Activated naive CD8-positive, alpha-beta T cell treated with anti-CD3 and anti-CD28 coated beads, Interleukin-2, amount 50 U/mL, for 24 hours (primary cell): ENCODE measurements at regions not wholly inside any gene's neighbourhood (a gene's known extent, or its start where the extent isn't known, plus 50 kb on each side); places are given as distances from the start of the nearest gene placed in this dataset.
"Not testable (repeated sequence)": the region's sequence is repeated elsewhere in the genome, so short reads cannot be mapped to it uniquely, and the experiment has no call there.

Source experiments
- ATAC-seq: fragments of 150-1000 bp; cut with Tn5 transposase; one replicate; pipeline ENCODE4 v1.10.0; 2021
- DNase-seq: peaks from one replicate; pipeline ENCODE4 v3.0.0; 2021
- H3K27ac Mint-ChIP-seq: one replicate; pipeline ENCODE4 v1.8.0; 2021; ENCODE audit warnings: mild to moderate bottlenecking, mixed read lengths
- H3K27me3 Mint-ChIP-seq: one replicate; pipeline ENCODE4 v1.8.0; 2021; ENCODE audit warnings: mixed read lengths
- H3K36me3 Mint-ChIP-seq: one replicate; pipeline ENCODE4 v1.8.0; 2021; ENCODE audit warnings: low read depth, mixed read lengths
- H3K4me1 Mint-ChIP-seq: one replicate; pipeline ENCODE4 v1.8.0; 2021; ENCODE audit warnings: mixed read lengths
- H3K4me3 Mint-ChIP-seq: one replicate; pipeline ENCODE4 v1.8.0; 2021; ENCODE audit warnings: mild to moderate bottlenecking, moderate library complexity, mixed read lengths
- H3K9me3 Mint-ChIP-seq: one replicate; pipeline ENCODE4 v1.8.0; 2021; ENCODE audit warnings: mixed read lengths

GRCh38 chr10:71116426-71116825 lies 95.9 kb upstream of the UNC5B start:
- Mint-ChIP-seq H3K9me3 (peaks cover 42% of the 10 kb centered on the region), H3K27me3 (peaks cover 30% of the 10 kb centered on the region), H3K27ac (no peak overlapping the region), H3K4me1 (no peaks in the 10 kb centered on the region), H3K4me3 (no peak overlapping the region), H3K36me3 (no peaks in the 10 kb centered on the region)
- DNase-seq (no peak), ATAC-seq (no peak)

DNA sequence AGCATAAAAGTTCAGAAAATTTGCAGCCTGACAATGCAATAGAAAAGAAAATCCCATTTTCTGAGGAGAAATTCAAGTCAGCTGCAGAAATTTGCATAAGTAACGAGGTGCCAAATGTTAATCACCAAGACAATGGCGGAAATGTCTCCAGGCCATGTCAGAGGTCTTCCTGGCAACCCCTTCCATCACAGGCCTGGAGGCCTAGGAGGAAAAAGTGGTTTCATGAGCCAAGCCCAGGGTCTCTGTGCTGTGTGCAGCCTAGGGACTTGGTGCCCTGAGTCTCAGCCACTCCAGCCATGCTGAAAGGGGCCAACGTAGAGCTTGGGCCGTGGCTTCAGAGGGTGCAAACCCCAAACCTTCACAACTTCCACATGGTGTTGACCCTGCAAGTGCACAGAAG lies 94.8 kb upstream of the UNC5B start:
- H3K4me3 Mint-ChIP-seq, ATAC-seq, H3K4me1 Mint-ChIP-seq, DNase-seq, H3K36me3 Mint-ChIP-seq, H3K27ac Mint-ChIP-seq: not testable (repeated sequence)
- H3K9me3 Mint-ChIP-seq: peaks cover 35% of the 10 kb centered on the region
- H3K27me3 Mint-ChIP-seq: peaks cover 31% of the 10 kb centered on the region

DNA sequence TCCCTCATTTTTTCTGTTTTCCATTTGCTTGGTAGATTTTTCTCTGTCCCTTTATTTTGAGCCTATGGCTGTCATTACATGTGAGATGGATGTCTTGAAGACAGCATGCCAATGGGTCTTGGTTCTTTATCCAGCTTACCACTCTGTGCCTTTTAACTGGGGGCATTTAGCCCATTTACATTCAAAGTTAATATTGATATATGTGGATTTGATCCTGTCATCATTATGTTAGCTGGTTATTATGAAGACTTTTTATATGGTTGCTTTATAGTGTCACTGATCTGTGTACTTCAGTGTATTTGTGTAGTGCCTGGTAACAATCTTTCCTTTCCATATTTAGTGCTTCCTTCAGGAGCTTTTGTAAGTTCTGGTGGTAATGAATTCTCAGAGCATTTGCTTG lies 89.3 kb upstream of the UNC5B start:
- Mint-ChIP-seq H3K36me3 (no peaks in the 10 kb centered on the region), H3K4me1 (no peaks in the 10 kb centered on the region), H3K27me3 (peaks cover 35% of the 10 kb centered on the region), H3K9me3 (peaks cover 10% of the 10 kb centered on the region), H3K4me3 (no peak overlapping the region), H3K27ac (no peak overlapping the region)
- DNase-seq (no peak), ATAC-seq (no peak)

GRCh38 chr10:71124921-71125748 lies 87.2 kb upstream of the UNC5B start:
- Mint-ChIP-seq H3K27ac (no peak overlapping the region), H3K4me3 (no peak overlapping the region), H3K27me3 (peaks cover 35% of the 10 kb centered on the region), H3K36me3 (no peaks in the 10 kb centered on the region), H3K9me3 (peaks cover 1% of the 10 kb centered on the region), H3K4me1 (peaks cover 4% of the 10 kb centered on the region)
- no peak for DNase-seq
- ATAC-seq: no peak

DNA sequence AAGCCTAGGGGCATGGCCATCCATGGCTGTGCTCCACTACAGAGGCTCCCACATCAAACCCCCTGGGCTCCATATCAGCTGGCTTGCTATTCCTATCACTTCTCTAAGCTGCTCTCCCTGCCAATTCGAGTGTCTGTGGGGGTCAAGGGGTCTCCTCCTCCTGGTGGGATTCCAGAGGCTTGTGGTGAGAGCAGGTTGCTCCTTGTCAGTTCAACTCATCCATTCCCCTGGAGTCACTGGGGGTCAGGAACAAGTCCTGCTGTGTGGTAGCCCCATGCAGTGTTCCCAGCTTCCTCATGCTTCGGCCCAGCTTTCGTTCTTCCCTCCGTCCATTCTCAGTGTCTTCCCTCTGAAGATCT lies 86.6 kb upstream of the UNC5B start:
- Mint-ChIP-seq H3K36me3 (no peaks in the 10 kb centered on the region), H3K27me3 (peaks cover 35% of the 10 kb centered on the region), H3K4me1 (peaks cover 4% of the 10 kb centered on the region), H3K9me3 (no peaks in the 10 kb centered on the region), H3K27ac (no peak overlapping the region), H3K4me3 (no peak overlapping the region)
- no peak for DNase-seq
- ATAC-seq: no peak

GRCh38 chr10:71126432-71126831 lies 85.9 kb upstream of the UNC5B start:
- Mint-ChIP-seq H3K4me1 (peaks cover 4% of the 10 kb centered on the region), H3K27ac (no peak overlapping the region), H3K36me3 (no peaks in the 10 kb centered on the region), H3K4me3 (no peak overlapping the region), H3K27me3 (peaks cover 33% of the 10 kb centered on the region), H3K9me3 (no peaks in the 10 kb centered on the region)
- DNase-seq: no peak
- no peak for ATAC-seq

- no peak overlapping the region for H3K4me3 Mint-ChIP-seq
- H3K27ac Mint-ChIP-seq: no peak overlapping the region
- ATAC-seq: no peak
- no peaks in the 10 kb centered on the region for H3K36me3 Mint-ChIP-seq
- DNase-seq: no peak
- peaks cover 4% of the 10 kb centered on the region for H3K4me1 Mint-ChIP-seq
- H3K9me3 Mint-ChIP-seq: no peaks in the 10 kb centered on the region
- peaks cover 28% of the 10 kb centered on the region for H3K27me3 Mint-ChIP-seq
These were observed 85.3 kb upstream of the UNC5B start for GRCh38 chr10:71127104-71127503.

DNA sequence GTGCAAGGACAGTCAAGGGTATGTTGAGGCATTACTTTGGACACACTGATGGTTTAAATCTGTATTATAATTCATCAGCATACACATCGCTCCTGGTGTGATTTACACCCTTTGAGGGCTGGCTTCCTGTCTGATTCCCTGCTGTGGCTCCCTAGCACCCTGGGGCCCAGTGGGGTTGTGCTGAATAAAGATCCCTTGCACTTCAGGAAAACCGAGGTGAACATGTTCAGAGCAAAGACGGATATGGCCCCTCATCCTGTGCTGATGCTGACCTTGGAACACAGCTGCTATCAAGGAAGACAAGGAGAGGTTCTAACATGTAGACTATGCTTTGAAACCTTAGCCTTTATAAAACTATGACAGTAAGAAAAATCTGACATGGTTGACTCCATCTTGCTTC lies 84.6 kb upstream of the UNC5B start:
- peaks cover 21% of the 10 kb centered on the region for H3K27me3 Mint-ChIP-seq
- H3K4me3 Mint-ChIP-seq: no peak overlapping the region
- no peak for DNase-seq
- no peaks in the 10 kb centered on the region for H3K36me3 Mint-ChIP-seq
- no peak for ATAC-seq
- H3K4me1 Mint-ChIP-seq: peaks cover 4% of the 10 kb centered on the region
- no peak overlapping the region for H3K27ac Mint-ChIP-seq
- H3K9me3 Mint-ChIP-seq: no peaks in the 10 kb centered on the region

GRCh38 chr10:71128311-71128980 lies 83.9 kb upstream of the UNC5B start:
- Mint-ChIP-seq H3K27me3 (peaks cover 16% of the 10 kb centered on the region), H3K27ac (no peak overlapping the region), H3K36me3 (no peaks in the 10 kb centered on the region), H3K4me1 (peaks cover 4% of the 10 kb centered on the region), H3K4me3 (no peak overlapping the region), H3K9me3 (no peaks in the 10 kb centered on the region)
- ATAC-seq (no peak), DNase-seq (no peak)

GRCh38 chr10:71131096-71131495 lies 81.3 kb upstream of the UNC5B start:
- Mint-ChIP-seq H3K27ac (no peak overlapping the region), H3K27me3 (peaks cover 4% of the 10 kb centered on the region), H3K4me3 (no peak overlapping the region), H3K9me3 (no peaks in the 10 kb centered on the region), H3K36me3 (no peaks in the 10 kb centered on the region), H3K4me1 (peaks cover 4% of the 10 kb centered on the region)
- DNase-seq (no peak), ATAC-seq (no peak)

GRCh38 chr10:71131508-71132088 lies 80.8 kb upstream of the UNC5B start:
- DNase-seq (no peak), ATAC-seq (no peak)
- no peak overlapping the region for H3K4me3 Mint-ChIP-seq
- peaks cover 4% of the 10 kb centered on the region for H3K27me3 Mint-ChIP-seq
- H3K4me1 Mint-ChIP-seq: peaks cover 4% of the 10 kb centered on the region
- H3K36me3 Mint-ChIP-seq: no peaks in the 10 kb centered on the region
- H3K27ac Mint-ChIP-seq: no peak overlapping the region
- no peaks in the 10 kb centered on the region for H3K9me3 Mint-ChIP-seq

DNA sequence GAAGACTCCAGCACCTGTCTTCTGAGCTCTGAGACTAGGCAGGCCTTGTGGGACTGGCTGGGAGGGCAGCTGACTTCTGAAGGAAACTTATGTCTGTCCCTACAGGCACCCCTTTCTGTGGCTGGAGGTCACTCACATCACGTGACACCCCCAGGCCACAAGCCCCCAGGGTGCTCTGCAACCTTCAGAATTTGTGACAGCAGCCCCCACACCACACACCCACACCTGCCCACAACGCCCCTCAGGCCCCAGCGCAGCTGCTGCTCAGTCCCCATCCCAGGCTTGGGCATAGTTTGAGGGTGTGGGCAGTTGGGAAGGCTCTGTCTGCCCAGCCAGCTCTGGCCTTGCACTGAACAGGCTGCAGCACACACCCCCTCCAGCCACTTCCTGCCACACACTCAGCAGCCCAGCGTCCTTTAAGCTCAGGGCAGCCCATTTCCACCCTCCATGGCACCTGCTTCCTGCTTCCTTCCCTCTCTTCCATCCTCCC lies 80.0 kb upstream of the UNC5B start:
- Mint-ChIP-seq H3K4me3 (no peak overlapping the region), H3K27ac (no peak overlapping the region), H3K9me3 (no peaks in the 10 kb centered on the region), H3K36me3 (no peaks in the 10 kb centered on the region), H3K4me1 (peaks cover 4% of the 10 kb centered on the region), H3K27me3 (peaks cover 4% of the 10 kb centered on the region)
- no peak for DNase-seq
- ATAC-seq: no peak

- Mint-ChIP-seq H3K4me3 (no peak overlapping the region), H3K4me1 (no peaks in the 10 kb centered on the region), H3K27me3 (peaks cover 4% of the 10 kb centered on the region), H3K27ac (no peak overlapping the region), H3K9me3 (no peaks in the 10 kb centered on the region), H3K36me3 (no peaks in the 10 kb centered on the region)
- ATAC-seq (no peak), DNase-seq (no peak)
These were observed 78.4 kb upstream of the UNC5B start for GRCh38 chr10:71133710-71134686.

GRCh38 chr10:71134732-71135211 lies 77.6 kb upstream of the UNC5B start:
- Mint-ChIP-seq H3K4me1 (no peaks in the 10 kb centered on the region), H3K36me3 (no peaks in the 10 kb centered on the region), H3K27me3 (peaks cover 4% of the 10 kb centered on the region), H3K9me3 (no peaks in the 10 kb centered on the region), H3K4me3 (no peak overlapping the region), H3K27ac (no peak overlapping the region)
- ATAC-seq: no peak
- no peak for DNase-seq
